SK-N-SH (cell line): ENCODE measurements at regions not wholly inside any gene's neighbourhood (a gene's known extent, or its start where the extent isn't known, plus 50 kb on each side); places are given as distances from the start of the nearest gene placed in this dataset.

Source experiments
- CTCF ChIA-PET: fragments of 300-600, 350-600 bp; formaldehyde crosslinking; extraction: SDS; loops from one replicate; lab custom pipeline; 2021; lab: Yijun Ruan, JAX
- POLR2A ChIA-PET: fragments of 350-600 bp; sonication (Branson Sonifier 250); formaldehyde crosslinking; extraction: SDS; loops from one replicate; lab custom pipeline; 2020; ENCODE audit warnings: antibody characterized with exemption, inconsistent platforms; lab: Yijun Ruan, JAX
- DNase-seq: peaks from one replicate; pipeline ENCODE4 v3.0.0; 2012
- H2AFZ ChIP-seq: fragments of 200-600 bp; sonication (generic); 2 replicates; pipeline ENCODE4 v1.8.1; 2016; ENCODE audit warnings: antibody characterized with exemption, mild to moderate bottlenecking, low read depth
- H3F3A ChIP-seq: fragments of 200-600 bp; sonication (generic); replicated peaks from 2 replicates; pipeline ENCODE3; 2016; ENCODE audit warnings: antibody characterized with exemption, mild to moderate bottlenecking; ENCODE audit not compliant: insufficient read depth
- H3K27ac ChIP-seq, 2 experiments: fragments of 200-500 bp in 1 of 2; fragments of 200-600 bp in 1 of 2; sonication (Bioruptor generic) in 1 of 2; sonication (generic), shearing (Covaris generic) in 1 of 2; 2 replicates each; pipeline versions ENCODE4 v1.5.1 to v1.6.1; 2014 to 2016; ENCODE audit warnings: low read depth in 2 of 2, inconsistent platforms in 1 of 2, low read length in 1 of 2, mild to moderate bottlenecking in 1 of 2, mixed read lengths in 1 of 2
- H3K27me3 ChIP-seq: fragments of 200-600 bp; sonication (generic), shearing (Covaris generic); 2 replicates; pipeline ENCODE4 v1.6.1; 2016; ENCODE audit warnings: mixed run types; ENCODE audit not compliant: insufficient read depth
- H3K36me3 ChIP-seq, 2 experiments: fragments of 200-500 bp in 1 of 2; fragments of 200-600 bp in 1 of 2; sonication (Bioruptor generic) in 1 of 2; sonication (generic) in 1 of 2; replicated peaks in 1 of 2; 2 replicates each; pipeline versions ENCODE3 to v1.5.1; 2014 to 2016; ENCODE audit warnings: low read length in 1 of 2, mild to moderate bottlenecking in 1 of 2; ENCODE audit not compliant: insufficient read depth in 2 of 2, control insufficient read depth in 1 of 2
- H3K4me1 ChIP-seq, 2 experiments: fragments of 200-500 bp in 1 of 2; fragments of 200-600 bp in 1 of 2; sonication (Bioruptor generic) in 1 of 2; sonication (generic), shearing (Covaris generic) in 1 of 2; 2 replicates each; pipeline versions ENCODE4 v1.5.1 to v1.6.1; 2014 to 2016; ENCODE audit warnings: low read depth in 1 of 2, low read length in 1 of 2, mixed run types in 1 of 2; ENCODE audit not compliant: insufficient read depth in 2 of 2, control insufficient read depth in 1 of 2
- H3K4me2 ChIP-seq: fragments of 200-600 bp; sonication (generic), shearing (Covaris generic); 2 replicates; pipeline ENCODE4 v1.6.1; 2017; ENCODE audit warnings: mixed run types
- H3K4me3 ChIP-seq, 2 experiments: fragments of 200-500 bp in 1 of 2; fragments of 200-600 bp in 1 of 2; sonication (Bioruptor generic) in 1 of 2; sonication (generic), shearing (Covaris generic) in 1 of 2; 2 replicates each; pipeline versions ENCODE4 v1.5.1 to v1.8.1; 2014 to 2016; ENCODE audit warnings: low read depth in 2 of 2, inconsistent platforms in 1 of 2, low read length in 1 of 2, mild to moderate bottlenecking in 1 of 2, mixed read lengths in 1 of 2, moderate library complexity in 1 of 2
- H3K79me2 ChIP-seq: fragments of 200-600 bp; sonication (generic); 2 replicates; pipeline ENCODE4 v1.8.1; 2017; ENCODE audit warnings: mild to moderate bottlenecking; ENCODE audit not compliant: insufficient read depth
- H3K9ac ChIP-seq: fragments of 200-600 bp; sonication (generic); 2 replicates; pipeline ENCODE4 v1.6.1; 2017; ENCODE audit warnings: mixed run types
- H3K9me2 ChIP-seq: fragments of 200-600 bp; sonication (generic); 2 replicates; pipeline ENCODE4 v1.6.1; 2017; ENCODE audit warnings: mixed run types
- H3K9me3 ChIP-seq: fragments of 200-600 bp; sonication (generic); 2 replicates; pipeline ENCODE4 v1.6.1; 2017; ENCODE audit warnings: mixed run types, mild to moderate bottlenecking, moderate library complexity
- H4K20me1 ChIP-seq: fragments of 200-600 bp; sonication (generic); 2 replicates; pipeline ENCODE4 v1.6.1; 2017; ENCODE audit warnings: mild to moderate bottlenecking, mixed run types; ENCODE audit not compliant: insufficient read depth
- EP300 ChIP-seq, 2 experiments: IDR thresholded peaks; 2 replicates each; pipeline versions ENCODE4 v1.4.0 to v1.6.1; 2012; ENCODE audit warnings: borderline replicate concordance in 1 of 2, low read depth in 1 of 2, low read length in 1 of 2
- EZH2phosphoT487 ChIP-seq: fragments of 200-600 bp; sonication (generic); IDR thresholded peaks from 2 replicates; pipeline ENCODE4 v1.6.1; 2017; ENCODE audit warnings: low read depth, mixed run types, mild to moderate bottlenecking, antibody characterized with exemption, moderate library complexity, borderline replicate concordance
- FOSL2 ChIP-seq: IDR thresholded peaks from 2 replicates; pipeline ENCODE4 v1.4.0; 2012; ENCODE audit warnings: low read depth, mild to moderate bottlenecking, moderate library complexity, borderline replicate concordance
- FOXM1 ChIP-seq: IDR thresholded peaks from 2 replicates; pipeline ENCODE4 v1.4.0; 2012; ENCODE audit warnings: low read depth, mild to moderate bottlenecking
- GABPA ChIP-seq: IDR thresholded peaks from 2 replicates; pipeline ENCODE4 v1.4.0; 2012; ENCODE audit warnings: low read depth, mild to moderate bottlenecking
- GATA2 ChIP-seq: sonication (generic); formaldehyde crosslinking; IDR thresholded peaks from 2 replicates; pipeline ENCODE4 v1.5.0; 2020; ENCODE audit warnings: mild to moderate bottlenecking, missing genetic modification reagents
- JUND ChIP-seq: IDR thresholded peaks from 2 replicates; pipeline ENCODE4 v1.4.0; 2012
- MEF2A ChIP-seq: IDR thresholded peaks from 2 replicates; pipeline ENCODE4 v1.4.0; 2012; ENCODE audit warnings: low read depth, borderline replicate concordance
- NRF1 ChIP-seq: IDR thresholded peaks from 2 replicates; pipeline ENCODE4 v1.6.1; 2012; ENCODE audit warnings: low read depth, mild to moderate bottlenecking, low read length
- RFX5 ChIP-seq: IDR thresholded peaks from 2 replicates; pipeline ENCODE4 v1.6.1; 2012; ENCODE audit warnings: mild to moderate bottlenecking, improper control_type of control experiment, low read length
- RXRA ChIP-seq: IDR thresholded peaks from 2 replicates; pipeline ENCODE4 v1.4.0; 2012; ENCODE audit warnings: low read depth, mild to moderate bottlenecking, borderline replicate concordance
- SIN3A ChIP-seq: IDR thresholded peaks from 2 replicates; pipeline ENCODE4 v1.6.1; 2012; ENCODE audit warnings: low read depth, mild to moderate bottlenecking, low read length, moderate library complexity, borderline replicate concordance
- YY1 ChIP-seq: IDR thresholded peaks from 2 replicates; pipeline ENCODE4 v1.4.0; 2012; ENCODE audit warnings: low read depth, mild to moderate bottlenecking
- WGBS: methylation state at CpG from one replicate; pipeline ENCODE4 v1.1.6; 2017; ENCODE audit warnings: low lambda C conversion rate; 5-methylcytosine and 5-hydroxymethylcytosine counted together
- TF ChIP-seq, protein P1 (sequence below): fragments of 200-600 bp; sonication (generic); IDR thresholded peaks from 2 replicates; pipeline ENCODE4 v1.6.1; 2017; ENCODE audit warnings: antibody characterized with exemption, mild to moderate bottlenecking, moderate library complexity
- TF ChIP-seq, protein P2 (sequence below): fragments of 150-350 bp; IDR thresholded peaks from 2 replicates; pipeline ENCODE4 v1.6.1; 2016; ENCODE audit warnings: mild to moderate bottlenecking, low read depth, low read length
- TF ChIP-seq, protein P3 (sequence below): IDR thresholded peaks from 2 replicates; pipeline ENCODE4 v1.4.0; 2012; ENCODE audit warnings: low read depth
- TF ChIP-seq, protein P4 (sequence below): fragments of 150-350 bp; IDR thresholded peaks from 2 replicates; pipeline ENCODE4 v1.6.1; 2017; ENCODE audit warnings: antibody characterized with exemption, low read length, low read depth, borderline replicate concordance
- TF ChIP-seq, protein P5 (sequence below): IDR thresholded peaks from 2 replicates; pipeline ENCODE4 v1.4.0; 2012; ENCODE audit warnings: low read depth, borderline replicate concordance
- TF ChIP-seq, protein P6 (sequence below): IDR thresholded peaks from 2 replicates; pipeline ENCODE4 v1.4.0; 2012; ENCODE audit warnings: low read depth, borderline replicate concordance
- TF ChIP-seq, protein P7 (sequence below): IDR thresholded peaks from 2 replicates; pipeline ENCODE4; 2012

DNA sequence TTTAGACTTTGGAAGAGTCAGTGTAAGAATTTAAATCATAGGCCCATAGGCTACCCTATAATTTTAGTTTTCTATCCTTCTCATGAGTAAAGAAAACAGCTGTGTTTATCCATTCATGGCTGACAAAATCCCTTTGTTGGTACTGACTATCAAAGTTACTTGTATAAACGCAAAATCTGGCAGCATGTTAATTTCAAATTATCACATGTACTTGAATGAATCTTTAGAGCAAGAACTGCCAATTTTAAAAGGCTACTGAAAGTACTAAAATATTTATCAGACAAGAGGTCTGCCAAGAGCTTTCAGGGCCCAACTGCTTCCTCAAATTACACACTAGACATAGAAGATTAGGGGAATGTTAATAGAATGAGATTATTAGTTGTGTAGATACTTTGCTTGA, 66.6 kb downstream of the MYL12B start:
- TF ChIP-seq FOXM1, result no peak
- TF ChIP-seq EZH2phosphoT487, result no peak
- no peak for TF ChIP-seq RXRA
- TF ChIP-seq JUND, result no peak
- no peak for TF ChIP-seq RFX5
- TF ChIP-seq GABPA, result no peak
- TF ChIP-seq, protein P1, sequence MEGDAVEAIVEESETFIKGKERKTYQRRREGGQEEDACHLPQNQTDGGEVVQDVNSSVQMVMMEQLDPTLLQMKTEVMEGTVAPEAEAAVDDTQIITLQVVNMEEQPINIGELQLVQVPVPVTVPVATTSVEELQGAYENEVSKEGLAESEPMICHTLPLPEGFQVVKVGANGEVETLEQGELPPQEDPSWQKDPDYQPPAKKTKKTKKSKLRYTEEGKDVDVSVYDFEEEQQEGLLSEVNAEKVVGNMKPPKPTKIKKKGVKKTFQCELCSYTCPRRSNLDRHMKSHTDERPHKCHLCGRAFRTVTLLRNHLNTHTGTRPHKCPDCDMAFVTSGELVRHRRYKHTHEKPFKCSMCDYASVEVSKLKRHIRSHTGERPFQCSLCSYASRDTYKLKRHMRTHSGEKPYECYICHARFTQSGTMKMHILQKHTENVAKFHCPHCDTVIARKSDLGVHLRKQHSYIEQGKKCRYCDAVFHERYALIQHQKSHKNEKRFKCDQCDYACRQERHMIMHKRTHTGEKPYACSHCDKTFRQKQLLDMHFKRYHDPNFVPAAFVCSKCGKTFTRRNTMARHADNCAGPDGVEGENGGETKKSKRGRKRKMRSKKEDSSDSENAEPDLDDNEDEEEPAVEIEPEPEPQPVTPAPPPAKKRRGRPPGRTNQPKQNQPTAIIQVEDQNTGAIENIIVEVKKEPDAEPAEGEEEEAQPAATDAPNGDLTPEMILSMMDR, result no peak
- TF ChIP-seq MEF2A, result no peak
- TF ChIP-seq GATA2 (CRISPR knock-in tag), result no peak
- TF ChIP-seq NRF1, result no peak
- TF ChIP-seq FOSL2, result no peak
- TF ChIP-seq EP300 (IDR thresholded peaks at IDR 0.05; ENCODE audit: borderline replicate concordance in 1 of 2, low read depth in 1 of 2, low read length in 1 of 2), result no peak
- no peak for TF ChIP-seq YY1
- TF ChIP-seq, protein P2, sequence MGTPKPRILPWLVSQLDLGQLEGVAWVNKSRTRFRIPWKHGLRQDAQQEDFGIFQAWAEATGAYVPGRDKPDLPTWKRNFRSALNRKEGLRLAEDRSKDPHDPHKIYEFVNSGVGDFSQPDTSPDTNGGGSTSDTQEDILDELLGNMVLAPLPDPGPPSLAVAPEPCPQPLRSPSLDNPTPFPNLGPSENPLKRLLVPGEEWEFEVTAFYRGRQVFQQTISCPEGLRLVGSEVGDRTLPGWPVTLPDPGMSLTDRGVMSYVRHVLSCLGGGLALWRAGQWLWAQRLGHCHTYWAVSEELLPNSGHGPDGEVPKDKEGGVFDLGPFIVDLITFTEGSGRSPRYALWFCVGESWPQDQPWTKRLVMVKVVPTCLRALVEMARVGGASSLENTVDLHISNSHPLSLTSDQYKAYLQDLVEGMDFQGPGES, result no peak
- no peak for TF ChIP-seq SIN3A
- TF ChIP-seq, protein P3, sequence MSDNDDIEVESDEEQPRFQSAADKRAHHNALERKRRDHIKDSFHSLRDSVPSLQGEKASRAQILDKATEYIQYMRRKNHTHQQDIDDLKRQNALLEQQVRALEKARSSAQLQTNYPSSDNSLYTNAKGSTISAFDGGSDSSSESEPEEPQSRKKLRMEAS, result no peak
- TF ChIP-seq, protein P4, sequence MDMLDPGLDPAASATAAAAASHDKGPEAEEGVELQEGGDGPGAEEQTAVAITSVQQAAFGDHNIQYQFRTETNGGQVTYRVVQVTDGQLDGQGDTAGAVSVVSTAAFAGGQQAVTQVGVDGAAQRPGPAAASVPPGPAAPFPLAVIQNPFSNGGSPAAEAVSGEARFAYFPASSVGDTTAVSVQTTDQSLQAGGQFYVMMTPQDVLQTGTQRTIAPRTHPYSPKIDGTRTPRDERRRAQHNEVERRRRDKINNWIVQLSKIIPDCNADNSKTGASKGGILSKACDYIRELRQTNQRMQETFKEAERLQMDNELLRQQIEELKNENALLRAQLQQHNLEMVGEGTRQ, result no peak
- TF ChIP-seq, protein P5, sequence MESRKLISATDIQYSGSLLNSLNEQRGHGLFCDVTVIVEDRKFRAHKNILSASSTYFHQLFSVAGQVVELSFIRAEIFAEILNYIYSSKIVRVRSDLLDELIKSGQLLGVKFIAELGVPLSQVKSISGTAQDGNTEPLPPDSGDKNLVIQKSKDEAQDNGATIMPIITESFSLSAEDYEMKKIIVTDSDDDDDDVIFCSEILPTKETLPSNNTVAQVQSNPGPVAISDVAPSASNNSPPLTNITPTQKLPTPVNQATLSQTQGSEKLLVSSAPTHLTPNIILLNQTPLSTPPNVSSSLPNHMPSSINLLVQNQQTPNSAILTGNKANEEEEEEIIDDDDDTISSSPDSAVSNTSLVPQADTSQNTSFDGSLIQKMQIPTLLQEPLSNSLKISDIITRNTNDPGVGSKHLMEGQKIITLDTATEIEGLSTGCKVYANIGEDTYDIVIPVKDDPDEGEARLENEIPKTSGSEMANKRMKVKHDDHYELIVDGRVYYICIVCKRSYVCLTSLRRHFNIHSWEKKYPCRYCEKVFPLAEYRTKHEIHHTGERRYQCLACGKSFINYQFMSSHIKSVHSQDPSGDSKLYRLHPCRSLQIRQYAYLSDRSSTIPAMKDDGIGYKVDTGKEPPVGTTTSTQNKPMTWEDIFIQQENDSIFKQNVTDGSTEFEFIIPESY, result no peak
- TF ChIP-seq, protein P6, sequence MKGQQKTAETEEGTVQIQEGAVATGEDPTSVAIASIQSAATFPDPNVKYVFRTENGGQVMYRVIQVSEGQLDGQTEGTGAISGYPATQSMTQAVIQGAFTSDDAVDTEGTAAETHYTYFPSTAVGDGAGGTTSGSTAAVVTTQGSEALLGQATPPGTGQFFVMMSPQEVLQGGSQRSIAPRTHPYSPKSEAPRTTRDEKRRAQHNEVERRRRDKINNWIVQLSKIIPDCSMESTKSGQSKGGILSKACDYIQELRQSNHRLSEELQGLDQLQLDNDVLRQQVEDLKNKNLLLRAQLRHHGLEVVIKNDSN, result no peak
- TF ChIP-seq, protein P7, sequence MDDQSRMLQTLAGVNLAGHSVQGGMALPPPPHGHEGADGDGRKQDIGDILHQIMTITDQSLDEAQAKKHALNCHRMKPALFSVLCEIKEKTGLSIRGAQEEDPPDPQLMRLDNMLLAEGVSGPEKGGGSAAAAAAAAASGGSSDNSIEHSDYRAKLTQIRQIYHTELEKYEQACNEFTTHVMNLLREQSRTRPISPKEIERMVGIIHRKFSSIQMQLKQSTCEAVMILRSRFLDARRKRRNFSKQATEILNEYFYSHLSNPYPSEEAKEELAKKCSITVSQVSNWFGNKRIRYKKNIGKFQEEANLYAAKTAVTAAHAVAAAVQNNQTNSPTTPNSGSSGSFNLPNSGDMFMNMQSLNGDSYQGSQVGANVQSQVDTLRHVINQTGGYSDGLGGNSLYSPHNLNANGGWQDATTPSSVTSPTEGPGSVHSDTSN, result no peak
- POLR2A ChIA-PET, result no interaction called here
- H3K4me1 ChIP-seq, result peaks cover 0 to 4% of the 10 kb centered on the region in 2 experiments; a peak in 1 of 4 replicates
- H4K20me1 ChIP-seq, result no peaks in the 10 kb centered on the region
- no peaks in the 10 kb centered on the region for H3F3A ChIP-seq
- H3K9ac ChIP-seq, result no peak overlapping the region
- H3K9me3 ChIP-seq, result no peaks in the 10 kb centered on the region
- H3K4me3 ChIP-seq, result no peak overlapping the region
- H3K4me2 ChIP-seq, result no peak overlapping the region
- H3K36me3 ChIP-seq, result no peaks in the 10 kb centered on the region
- DNase-seq, result no peak
- H3K79me2 ChIP-seq, result no peaks in the 10 kb centered on the region
- H3K9me2 ChIP-seq, result no peaks in the 10 kb centered on the region
- 0 out of 2 replicates have a peak overlapping the region, but pooled peaks have one; percentile 29 for H2AFZ ChIP-seq
- H3K27ac ChIP-seq, result no peak overlapping the region
- no peaks in the 10 kb centered on the region for H3K27me3 ChIP-seq
- WGBS, result 100% methylated on average over 1 of the region's 1 CpG
- CTCF ChIA-PET, result interaction anchor here (0.7 to 2.2 kb wide), 3 partner anchors 9 to 338 kb away, joined by 3 to 6 read pairs (median 4); no protein-coding TSS in a partner anchor
